Left ventricle myocardium inferior (tissue), 1 donor: ENCODE measurements at regions not wholly inside any gene's neighbourhood (a gene's known extent, or its start where the extent isn't known, plus 50 kb on each side); places are given as distances from the start of the nearest gene placed in this dataset.
A peak's percentile ranks its signal among the peaks of the same experiment; 100 is the strongest.

Experiments
- DNase-seq: peaks from one replicate; pipeline ENCODE4 v3.0.0-alpha.2; 2020
- H3K27ac ChIP-seq: fragments of 200-600 bp; replicated peaks from 2 replicates; pipeline ENCODE4 v1.8.0; 2021
- H3K27me3 ChIP-seq: fragments of 200-600 bp; 2 replicates; pipeline ENCODE4 v1.8.0; 2021; ENCODE audit warnings: low read depth
- H3K36me3 ChIP-seq: fragments of 200-600 bp; 2 replicates; pipeline ENCODE4 v1.8.0; 2021
- H3K4me1 ChIP-seq: fragments of 200-600 bp; 2 replicates; pipeline ENCODE4 v1.8.0; 2021
- H3K4me3 ChIP-seq: fragments of 200-600 bp; 2 replicates; pipeline ENCODE4 v1.8.0; 2021; ENCODE audit warnings: mild to moderate bottlenecking, moderate library complexity
- H3K9me3 ChIP-seq: fragments of 200-600 bp; replicated peaks from 2 replicates; pipeline ENCODE4 v1.8.0; 2021
- CTCF ChIP-seq: fragments of 200-600 bp; IDR thresholded peaks from 2 replicates; pipeline ENCODE4 v1.8.0; 2021; ENCODE audit warnings: antibody characterized with exemption, mild to moderate bottlenecking, borderline replicate concordance
- intact Hi-C: fragments of 100-400 bp; cut with micrococcal nuclease; formaldehyde crosslinking; loops from one replicate; pipeline ENCODE4 v1.11.0; 2022
- donor health status: DM: no; HTN: yes; CAD: no; lungs with severe emphysema.

DNA sequence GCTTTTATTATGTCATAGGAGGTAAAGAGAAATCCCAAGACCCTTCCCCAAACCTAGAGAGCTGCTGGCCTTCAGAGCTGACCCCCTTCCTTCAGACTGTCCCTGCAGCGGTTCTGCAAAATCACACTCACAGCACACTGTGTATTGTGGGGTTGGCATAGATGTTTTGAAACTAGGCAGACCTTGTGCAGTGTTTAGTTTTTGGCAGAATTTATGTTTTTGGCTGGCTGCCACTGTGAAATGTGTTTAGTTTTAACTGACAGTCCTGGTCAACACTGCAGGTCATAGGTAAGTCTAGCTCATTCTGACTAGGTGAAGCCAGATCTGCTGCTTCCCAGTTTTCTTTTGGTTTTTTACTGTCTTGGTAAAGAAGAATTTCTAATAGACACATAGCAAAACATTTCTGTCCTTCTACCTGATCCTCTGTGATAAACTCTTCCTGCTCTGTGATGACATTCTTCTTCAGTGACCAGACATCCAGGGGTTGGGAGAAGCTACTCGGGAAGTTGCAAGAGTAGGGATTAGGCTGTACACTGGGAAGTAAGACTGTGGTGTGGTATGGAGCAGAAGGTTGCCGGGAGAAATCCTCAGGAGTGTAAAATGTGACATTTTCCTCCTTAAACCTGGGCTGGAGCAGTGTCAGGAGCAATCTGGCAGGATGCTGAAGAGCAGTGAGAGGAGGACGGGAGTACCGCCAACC lies 209.6 kb upstream of the MCTP2 start:
- no peak for TF ChIP-seq CTCF
- Histone ChIP-seq H3K27ac (no peak overlapping the region), H3K27me3 (peaks cover 10% of the 10 kb centered on the region), H3K9me3 (no peaks in the 10 kb centered on the region), H3K4me1 (no peaks in the 10 kb centered on the region), H3K36me3 (no peaks in the 10 kb centered on the region), H3K4me3 (no peak overlapping the region)
- intact Hi-C loops, result no loop called here
- DNase-seq, result no peak

DNA sequence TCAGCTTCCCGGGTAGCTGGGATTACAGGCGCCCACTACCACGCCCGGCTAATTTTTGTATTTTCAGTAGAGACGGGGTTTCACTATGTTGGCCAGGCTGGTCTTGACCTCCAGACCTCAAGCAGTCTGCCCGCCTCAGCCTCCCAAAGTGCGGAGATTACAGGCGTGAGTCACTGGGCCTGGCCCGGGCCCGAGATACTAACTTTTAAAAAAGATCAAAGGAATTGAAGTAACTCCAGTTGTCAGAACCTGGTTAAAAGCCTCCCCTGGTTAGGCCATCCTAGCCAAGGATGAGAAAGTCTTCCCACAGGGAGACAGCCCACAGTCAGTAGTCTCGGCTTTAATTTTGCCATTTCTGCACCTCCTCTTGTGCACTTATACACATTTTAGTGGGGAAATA lies 212.3 kb upstream of the MCTP2 start:
- Histone ChIP-seq H3K36me3 (no peaks in the 10 kb centered on the region), H3K4me3 (no peak overlapping the region), H3K9me3 (no peaks in the 10 kb centered on the region), H3K27ac (no peak overlapping the region), H3K4me1 (no peaks in the 10 kb centered on the region), H3K27me3 (peaks cover 10% of the 10 kb centered on the region)
- intact Hi-C loops, result no loop called here
- DNase-seq, result no peak
- TF ChIP-seq CTCF, result no peak

- Histone ChIP-seq H3K9me3 (no peaks in the 10 kb centered on the region), H3K4me3 (no peak overlapping the region), H3K27ac (no peak overlapping the region), H3K36me3 (no peaks in the 10 kb centered on the region), H3K4me1 (no peaks in the 10 kb centered on the region), H3K27me3 (peaks cover 6% of the 10 kb centered on the region)
- no peak for TF ChIP-seq CTCF
- intact Hi-C loops, result no loop called here
- DNase-seq, result no peak
Measured at GRCh38 chr15:94015324-94015723, 216.0 kb upstream of the MCTP2 start.

- H3K27ac ChIP-seq, result no peak overlapping the region
- H3K36me3 ChIP-seq, result no peaks in the 10 kb centered on the region
- intact Hi-C loops, result no loop called here
- no peak for DNase-seq
- TF ChIP-seq CTCF, result no peak
- H3K27me3 ChIP-seq, result no peaks in the 10 kb centered on the region
- H3K4me3 ChIP-seq, result no peak overlapping the region
- H3K4me1 ChIP-seq, result no peaks in the 10 kb centered on the region
- H3K9me3 ChIP-seq, result no peaks in the 10 kb centered on the region
Measured at GRCh38 chr15:94008104-94009074, 223.0 kb upstream of the MCTP2 start.

GRCh38 chr15:94004697-94005096 lies 226.7 kb upstream of the MCTP2 start:
- Histone ChIP-seq H3K27ac (peak overlapping the region; percentile 30), H3K36me3 (no peaks in the 10 kb centered on the region), H3K4me1 (no peaks in the 10 kb centered on the region), H3K9me3 (no peaks in the 10 kb centered on the region), H3K4me3 (no peak overlapping the region), H3K27me3 (no peaks in the 10 kb centered on the region)
- intact Hi-C loops, result no loop called here
- TF ChIP-seq CTCF, result no peak
- peak; percentile 50 for DNase-seq
